Activated CD8-positive, alpha-beta memory T cell treated with anti-CD3 and anti-CD28 coated beads for 4 hours (primary cell): ENCODE measurements at regions not wholly inside any gene's neighbourhood (a gene's known extent, or its start where the extent isn't known, plus 50 kb on each side); places are given as distances from the start of the nearest gene placed in this dataset.

ENCODE experiments used
- DNase-seq, 2 donors: peaks; one replicate each; pipeline ENCODE4 v3.0.0-alpha.2; 2020; ENCODE audit warnings: low read depth in 2 of 2

GRCh38 chr3:59450437-59450836 lies 400.6 kb upstream of the CFAP20DC start:
- no peak for DNase-seq

GRCh38 chr3:59446775-59447465 lies 397.1 kb upstream of the CFAP20DC start:
- no peak for DNase-seq

- no peak for DNase-seq
Measured at GRCh38 chr3:59444676-59445075, 394.9 kb upstream of the CFAP20DC start.

- DNase-seq = no peak
Measured at GRCh38 chr3:59444294-59444671, 394.5 kb upstream of the CFAP20DC start.

GRCh38 chr3:59443618-59444293 lies 393.9 kb upstream of the CFAP20DC start:
- no peak for DNase-seq

GRCh38 chr3:59442046-59442445 lies 392.2 kb upstream of the CFAP20DC start:
- DNase-seq = no peak

- DNase-seq = no peak
Measured at GRCh38 chr3:59440285-59441028, 390.6 kb upstream of the CFAP20DC start.

GRCh38 chr3:59438492-59438891 lies 388.7 kb upstream of the CFAP20DC start:
- no peak for DNase-seq

- no peak for DNase-seq
Measured at GRCh38 chr3:59436164-59436958, 386.5 kb upstream of the CFAP20DC start.

GRCh38 chr3:59433546-59433945 lies 383.7 kb upstream of the CFAP20DC start:
- no peak for DNase-seq

- no peak for DNase-seq
Measured at GRCh38 chr3:59432665-59433064, 382.8 kb upstream of the CFAP20DC start.

GRCh38 chr3:59430341-59430740 lies 380.5 kb upstream of the CFAP20DC start:
- no peak for DNase-seq

GRCh38 chr3:59429198-59429597 lies 379.4 kb upstream of the CFAP20DC start:
- no peak for DNase-seq

- no peak for DNase-seq
Measured at GRCh38 chr3:59426821-59427565, 377.2 kb upstream of the CFAP20DC start.

- peak; percentile 13 to 27 for DNase-seq
Measured at GRCh38 chr3:59425942-59426341, 376.1 kb upstream of the CFAP20DC start.

GRCh38 chr3:59425371-59425770 lies 375.5 kb upstream of the CFAP20DC start:
- DNase-seq = no peak

- DNase-seq = no peak
Measured at GRCh38 chr3:59424268-59425010, 374.6 kb upstream of the CFAP20DC start.

GRCh38 chr3:59423707-59424106 lies 373.9 kb upstream of the CFAP20DC start:
- DNase-seq = no peak

GRCh38 chr3:59422312-59422711 lies 372.5 kb upstream of the CFAP20DC start:
- no peak for DNase-seq

- DNase-seq = no peak
Measured at GRCh38 chr3:59418836-59419235, 369.0 kb upstream of the CFAP20DC start.

GRCh38 chr3:59412516-59412915 lies 362.7 kb upstream of the CFAP20DC start:
- DNase-seq = no peak
